NT2/D1 (cell line): ENCODE measurements at regions not wholly inside any gene's neighbourhood (a gene's known extent, or its start where the extent isn't known, plus 50 kb on each side); places are given as distances from the start of the nearest gene placed in this dataset.

ENCODE experiments used
- SUZ12 ChIP-seq: IDR thresholded peaks from 2 replicates; pipeline ENCODE4 v1.6.1; 2011; ENCODE audit not compliant: insufficient read length, insufficient read depth; ENCODE audit errors: extremely low read depth
- YY1 ChIP-seq: IDR thresholded peaks from 2 replicates; pipeline ENCODE4 v1.6.1; 2011; ENCODE audit not compliant: insufficient read length, insufficient read depth
- ZNF274 ChIP-seq: IDR thresholded peaks from 2 replicates; pipeline ENCODE4 v1.6.1; 2011; ENCODE audit warnings: mild to moderate bottlenecking, low read depth, low read length

- TF ChIP-seq ZNF274 (no peak), YY1 (no peak), SUZ12 (no peak)
These were observed 149.1 kb upstream of the CD96 start for GRCh38 chr3:111392894-111393398.
